ENCODE measurements at regions not wholly inside any gene's neighbourhood (a gene's known extent, or its start where the extent isn't known, plus 50 kb on each side); places are given as distances from the start of the nearest gene placed in this dataset.

GRCh38 chr11:80146232-80146631 is 705.4 kb upstream of the TENM4 start:
- TF ChIP-seq CTCF (CRISPR knock-in tag; IDR thresholded peaks at IDR 0.05) (no peak), RBM39 (IDR thresholded peaks at IDR 0.05; ENCODE audit: low read depth, low read length, poor library complexity, severe bottlenecking) (no peak), ZNF235 (CRISPR knock-in tag; IDR thresholded peaks at IDR 0.05; ENCODE audit: borderline replicate concordance) (no peak), PBX3 (CRISPR knock-in tag; IDR thresholded peaks at IDR 0.05; ENCODE audit: borderline replicate concordance) (no peak), EZH2 (conservative IDR thresholded peaks at IDR 0.05; ENCODE audit: low read depth, low read length) (no peak), GFI1 (CRISPR knock-in tag; IDR thresholded peaks at IDR 0.05; ENCODE audit: borderline replicate concordance) (no peak), POLR2A (IDR thresholded peaks at IDR 0.05; ENCODE audit: insufficient read depth in 1 of 2, low read depth in 2 of 2, low read length in 2 of 2) (no peak), ELK4 (CRISPR knock-in tag; IDR thresholded peaks at IDR 0.05; ENCODE audit: borderline replicate concordance) (no peak), MAX (IDR thresholded peaks at IDR 0.05) (no peak)
